Neutrophil (primary cell): ENCODE measurements at regions not wholly inside any gene's neighbourhood (a gene's known extent, or its start where the extent isn't known, plus 50 kb on each side); places are given as distances from the start of the nearest gene placed in this dataset.

Experiments
- H3K27ac ChIP-seq: fragments of 200-600 bp; sonication (generic); 2 replicates; pipeline ENCODE4 v1.5.1; 2016; ENCODE audit warnings: mild to moderate bottlenecking, moderate library complexity
- H3K27me3 ChIP-seq: fragments of 200-600 bp; sonication (generic); 2 replicates; pipeline ENCODE4 v1.6.0; 2016; ENCODE audit warnings: mild to moderate bottlenecking
- H3K36me3 ChIP-seq: fragments of 200-600 bp; sonication (generic); 2 replicates; pipeline ENCODE4 v1.5.1; 2017
- H3K4me1 ChIP-seq, 2 experiments: fragments of 200-600 bp in 1 of 2; sonication (generic) in 1 of 2; 1 replicate in 1 of 2; 2 replicates in 1 of 2; pipeline versions ENCODE4 v1.5.1 to v1.6.1; 2013 to 2016; ENCODE audit warnings: low read depth in 1 of 2, low read length in 1 of 2, mild to moderate bottlenecking in 1 of 2, moderate library complexity in 1 of 2; ENCODE audit not compliant: control insufficient read depth in 1 of 2, insufficient read depth in 1 of 2
- H3K4me3 ChIP-seq, 2 experiments: fragments of 200-600 bp in 1 of 2; sonication (generic) in 1 of 2; 1 replicate in 1 of 2; 2 replicates in 1 of 2; pipeline ENCODE4 v1.5.1; 2013 to 2016; ENCODE audit warnings: low read depth in 1 of 2, low read length in 1 of 2, mild to moderate bottlenecking in 1 of 2, moderate library complexity in 1 of 2
- H3K9me3 ChIP-seq: fragments of 200-600 bp; sonication (generic); 2 replicates; pipeline ENCODE4 v1.5.1; 2016
- CTCF ChIP-seq: fragments of 200-600 bp; sonication (generic); IDR thresholded peaks from 2 replicates; pipeline ENCODE4 v1.5.1; 2016; ENCODE audit warnings: antibody characterized with exemption

GRCh38 chr11:70506658-70506970 lies 108.3 kb downstream of the CTTN start:
- H3K4me3 ChIP-seq: no peak overlapping the region
- no peak for TF ChIP-seq CTCF
- no peak overlapping the region for H3K27ac ChIP-seq
- no peaks in the 10 kb centered on the region for H3K36me3 ChIP-seq
- H3K4me1 ChIP-seq: no peaks in the 10 kb centered on the region
- no peaks in the 10 kb centered on the region for H3K9me3 ChIP-seq
- no peaks in the 10 kb centered on the region for H3K27me3 ChIP-seq

DNA sequence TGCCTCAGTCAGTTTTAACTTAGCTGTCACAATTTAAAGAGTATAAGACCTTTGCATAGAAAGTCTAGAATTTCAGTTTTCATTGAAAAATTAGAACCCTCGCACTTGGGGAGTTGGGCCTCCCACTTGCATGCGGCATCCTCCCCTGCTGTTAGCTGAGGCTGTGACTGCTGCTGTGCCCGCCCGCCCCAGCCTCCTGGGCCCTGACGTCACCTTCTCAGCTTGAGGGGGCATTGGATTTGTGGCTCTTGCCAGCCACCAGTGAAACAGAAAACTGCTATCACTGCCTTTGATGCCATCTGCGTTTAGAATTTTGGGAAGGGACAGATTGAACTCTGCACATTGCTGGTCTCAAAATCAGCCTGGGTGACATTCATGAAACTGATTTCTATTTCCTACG lies 108.7 kb downstream of the CTTN start:
- Histone ChIP-seq H3K4me1 (no peaks in the 10 kb centered on the region), H3K4me3 (no peak overlapping the region), H3K9me3 (peaks cover under 1% of the 10 kb centered on the region), H3K36me3 (no peaks in the 10 kb centered on the region), H3K27ac (no peak overlapping the region), H3K27me3 (no peaks in the 10 kb centered on the region)
- no peak for TF ChIP-seq CTCF

DNA sequence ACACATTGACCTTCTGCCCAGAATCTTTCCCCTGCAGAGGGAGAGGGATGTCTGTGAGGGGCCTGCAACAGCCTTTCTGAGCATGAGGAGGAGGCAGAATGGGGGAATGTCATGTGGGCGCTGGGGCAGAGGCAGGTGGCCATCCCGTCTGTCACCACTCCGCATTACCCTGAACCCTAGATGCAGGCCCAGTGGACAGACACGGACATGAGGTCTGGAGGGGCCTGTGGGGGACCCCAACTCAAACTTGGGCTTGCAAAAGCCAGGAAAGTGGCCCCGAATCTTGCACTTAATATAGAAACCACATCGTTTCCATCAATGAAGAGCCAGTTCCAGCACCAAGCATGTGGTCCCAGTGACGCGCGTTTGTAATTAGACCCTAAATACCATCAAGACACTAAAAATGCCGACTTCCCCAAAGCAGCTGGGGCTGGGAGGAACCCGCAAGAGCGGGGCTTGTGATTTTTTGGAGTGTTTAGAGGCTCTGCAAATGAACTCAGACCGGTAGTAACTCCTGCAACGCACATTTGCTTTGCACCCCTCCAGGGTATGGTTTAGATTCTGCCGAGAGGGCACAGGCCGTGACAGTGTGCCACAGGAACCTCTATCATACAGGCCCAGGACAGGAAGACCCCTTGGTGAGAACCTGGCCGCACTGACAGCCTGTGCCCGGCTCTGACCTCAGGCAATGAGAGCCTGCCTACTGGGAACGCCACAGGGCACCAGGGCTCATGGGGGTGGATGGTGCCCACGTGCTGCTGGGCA lies 109.3 kb downstream of the CTTN start:
- H3K4me1 ChIP-seq: no peaks in the 10 kb centered on the region
- no peak overlapping the region for H3K4me3 ChIP-seq
- no peak overlapping the region for H3K27ac ChIP-seq
- TF ChIP-seq CTCF: no peak
- no peaks in the 10 kb centered on the region for H3K36me3 ChIP-seq
- H3K27me3 ChIP-seq: peaks cover 5% of the 10 kb centered on the region
- peaks cover 8% of the 10 kb centered on the region for H3K9me3 ChIP-seq

- Histone ChIP-seq H3K4me1 (no peaks in the 10 kb centered on the region), H3K36me3 (no peaks in the 10 kb centered on the region), H3K9me3 (peaks cover 13% of the 10 kb centered on the region), H3K27ac (no peak overlapping the region), H3K27me3 (peaks cover 5% of the 10 kb centered on the region), H3K4me3 (no peak overlapping the region)
- no peak for TF ChIP-seq CTCF
Observed at GRCh38 chr11:70508231-70508480, 109.8 kb downstream of the CTTN start.

DNA sequence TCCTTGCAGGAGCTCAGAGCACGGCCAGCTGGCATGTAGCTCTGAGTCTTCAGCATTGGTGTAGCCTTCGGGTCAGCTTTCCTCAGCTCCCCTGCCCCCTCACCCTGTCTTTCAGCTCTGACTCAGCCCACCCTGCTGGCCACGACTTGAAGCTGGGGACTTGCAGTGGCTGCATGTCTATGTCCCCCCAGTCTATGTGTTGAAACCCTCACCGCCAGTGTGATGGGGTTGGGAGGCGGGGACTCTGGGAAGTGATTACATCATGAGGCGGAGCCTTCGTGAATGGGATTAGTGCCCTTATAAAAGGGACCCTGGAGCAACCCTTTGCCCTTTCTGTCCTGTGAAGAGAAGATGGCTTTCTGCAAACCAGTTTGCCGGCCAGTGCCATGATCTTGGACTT lies 111.1 kb downstream of the CTTN start:
- Histone ChIP-seq H3K27ac (no peak overlapping the region), H3K9me3 (peaks cover 14% of the 10 kb centered on the region), H3K4me1 (no peaks in the 10 kb centered on the region), H3K36me3 (no peaks in the 10 kb centered on the region), H3K4me3 (no peak overlapping the region), H3K27me3 (peaks cover 5% of the 10 kb centered on the region)
- no peak for TF ChIP-seq CTCF

DNA sequence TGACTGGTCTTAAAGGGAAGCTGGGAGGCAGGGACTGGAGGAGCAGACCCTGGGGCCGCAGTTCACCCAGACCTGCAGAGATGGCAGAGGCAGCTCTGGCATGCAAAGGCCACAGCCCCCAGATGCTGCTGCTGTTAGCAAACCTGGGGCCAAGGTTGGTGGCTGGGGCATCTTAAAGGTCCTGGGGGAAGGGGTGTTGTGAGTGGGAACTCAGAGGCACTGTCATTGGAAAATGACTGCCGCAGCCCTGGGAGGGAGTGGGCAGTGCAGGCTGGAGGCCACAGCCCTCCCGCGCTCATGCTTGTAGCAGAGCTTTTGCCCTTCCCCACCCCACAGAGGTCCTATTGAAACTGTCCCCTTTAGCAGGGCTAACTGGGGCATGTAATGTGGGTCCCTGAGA lies 111.8 kb downstream of the CTTN start:
- H3K4me3 ChIP-seq: no peak overlapping the region
- H3K27me3 ChIP-seq: peaks cover 8% of the 10 kb centered on the region
- no peaks in the 10 kb centered on the region for H3K4me1 ChIP-seq
- no peak for TF ChIP-seq CTCF
- peaks cover 14% of the 10 kb centered on the region for H3K9me3 ChIP-seq
- no peaks in the 10 kb centered on the region for H3K36me3 ChIP-seq
- no peak overlapping the region for H3K27ac ChIP-seq
